ENCODE measurements at regions not wholly inside any gene's neighbourhood (a gene's known extent, or its start where the extent isn't known, plus 50 kb on each side); places are given as distances from the start of the nearest gene placed in this dataset.

DNA sequence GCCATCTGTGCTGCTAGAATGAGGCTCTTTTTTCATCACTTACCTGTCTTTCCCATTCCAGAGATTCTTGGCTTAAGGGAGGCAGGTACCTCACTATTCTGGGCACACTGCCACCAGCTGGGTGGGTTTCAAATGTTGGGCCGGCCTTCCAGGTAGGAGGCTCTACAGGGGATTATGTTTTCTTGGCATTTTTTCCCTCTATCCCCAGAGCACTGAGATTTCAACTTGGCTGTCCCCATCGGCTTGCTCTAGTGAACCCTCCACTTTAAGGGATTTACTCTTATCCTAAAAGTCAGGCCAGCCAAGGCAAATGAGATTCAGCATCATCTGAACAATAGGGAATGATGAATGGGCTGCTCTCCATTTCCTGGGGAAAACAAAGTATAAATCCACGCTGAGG is 710.1 kb upstream of the CELF2 start:
- DNase-seq: no peak

- no peak for DNase-seq
These were observed 707.2 kb upstream of the CELF2 start for GRCh38 chr10:10310498-10310897.

- DNase-seq: no peak
These were observed 705.7 kb upstream of the CELF2 start for GRCh38 chr10:10311966-10312365.

DNA sequence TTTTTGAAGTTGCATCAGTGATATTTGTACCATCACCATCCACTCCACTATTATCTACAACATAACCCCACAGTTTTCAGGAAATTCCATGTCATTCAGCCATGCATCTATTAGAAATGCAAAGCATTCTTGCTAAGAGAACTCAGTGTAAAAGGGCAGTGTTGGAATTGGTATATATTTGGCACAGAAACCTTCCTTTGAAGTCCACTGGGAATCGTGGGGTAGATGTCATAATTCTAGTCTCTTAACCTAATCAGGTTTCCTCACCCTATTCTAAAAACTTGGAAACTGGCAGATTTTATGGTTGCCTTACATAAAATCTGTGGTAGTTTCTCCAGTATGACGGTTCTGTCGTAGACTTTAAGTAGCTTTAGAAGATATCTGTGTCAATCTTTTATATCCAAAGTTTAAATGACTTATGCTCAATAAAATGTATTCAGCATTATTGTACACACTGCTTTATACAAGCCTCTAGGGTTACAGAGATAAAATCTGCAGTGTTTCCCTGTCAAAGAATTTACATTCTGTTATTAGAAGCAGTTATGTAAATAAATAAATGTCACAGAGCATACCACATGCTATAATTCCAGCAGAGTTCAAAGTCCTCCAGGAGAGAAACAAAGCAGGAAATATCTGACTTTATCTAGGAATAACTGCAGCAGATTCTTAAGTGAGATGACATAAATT is 704.4 kb upstream of the CELF2 start:
- DNase-seq: no peak

GRCh38 chr10:10314626-10315025 is 703.0 kb upstream of the CELF2 start:
- DNase-seq: no peak

DNA sequence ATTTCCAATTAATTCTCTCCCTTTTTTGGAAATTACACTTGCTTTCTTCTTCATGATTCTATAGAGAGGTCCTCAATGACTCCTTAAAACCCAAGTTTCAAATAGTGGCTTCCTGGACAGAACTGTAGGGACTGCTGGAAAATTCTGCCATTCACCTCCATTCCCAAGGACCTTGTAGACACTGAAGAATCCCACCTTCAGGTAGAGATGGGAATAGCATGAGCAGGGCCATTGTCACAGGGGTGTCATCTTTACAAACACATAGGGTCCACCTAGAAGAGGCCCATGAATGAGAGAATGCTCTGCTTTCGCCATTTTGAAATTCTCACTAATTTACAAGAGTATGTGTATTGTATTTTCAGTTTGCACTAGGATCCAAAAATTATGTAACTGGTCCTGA is 701.7 kb upstream of the CELF2 start:
- no peak for DNase-seq

- DNase-seq: no peak
These were observed 700.5 kb upstream of the CELF2 start for GRCh38 chr10:10317151-10317550.

- no peak for DNase-seq
These were observed 698.8 kb upstream of the CELF2 start for GRCh38 chr10:10318856-10319255.

DNA sequence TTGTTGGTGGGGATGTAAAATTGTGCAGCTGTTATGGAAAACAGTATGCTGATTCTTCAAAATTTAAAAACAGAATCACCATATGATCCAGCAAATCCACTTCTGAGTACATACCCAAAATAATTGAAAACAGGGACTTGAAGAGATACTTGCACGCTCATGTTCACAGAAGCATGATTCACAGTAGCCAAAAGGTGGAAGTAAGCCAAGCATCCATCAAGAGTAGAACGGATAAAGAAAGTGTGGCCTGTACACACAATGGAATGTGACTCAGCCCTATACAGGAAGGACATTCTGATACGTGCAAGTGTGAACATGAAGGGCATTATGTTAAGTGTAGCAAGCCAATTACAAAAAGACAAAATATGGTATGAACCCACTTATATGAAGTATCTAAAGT is 696.7 kb upstream of the CELF2 start:
- no peak for DNase-seq

GRCh38 chr10:10326116-10326515 is 691.6 kb upstream of the CELF2 start:
- DNase-seq: no peak

- no peak for DNase-seq
These were observed 689.7 kb upstream of the CELF2 start for GRCh38 chr10:10327934-10328333.

- no peak for DNase-seq
These were observed 687.3 kb upstream of the CELF2 start for GRCh38 chr10:10330418-10330817.

DNA sequence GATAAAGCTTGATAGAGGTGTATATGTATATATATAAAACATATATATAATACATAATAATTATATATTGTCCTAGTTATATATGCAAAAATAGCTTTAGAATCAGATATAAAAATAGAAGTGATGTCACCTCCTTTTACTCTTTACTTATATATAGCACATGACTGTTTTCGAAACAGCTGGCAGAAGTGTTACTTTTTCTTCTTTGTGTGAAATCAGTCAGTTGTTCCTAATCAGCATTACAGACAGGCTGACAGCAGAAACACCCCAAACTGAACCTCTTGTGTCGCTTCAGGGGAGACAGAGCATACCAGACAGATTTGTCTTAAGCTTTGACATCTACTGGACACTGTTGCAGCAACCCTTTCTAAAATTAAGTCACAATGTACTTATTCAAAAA is 684.9 kb upstream of the CELF2 start:
- no peak for DNase-seq

- no peak for DNase-seq
These were observed 684.0 kb upstream of the CELF2 start for GRCh38 chr10:10333622-10334021.

GRCh38 chr10:10338339-10338738 is 679.3 kb upstream of the CELF2 start:
- DNase-seq: no peak

- DNase-seq: no peak
These were observed 671.1 kb upstream of the CELF2 start for GRCh38 chr10:10346390-10347150.

GRCh38 chr10:10350050-10350449 is 667.6 kb upstream of the CELF2 start:
- DNase-seq: no peak

GRCh38 chr10:10351451-10351850 is 666.2 kb upstream of the CELF2 start:
- no peak for DNase-seq

DNA sequence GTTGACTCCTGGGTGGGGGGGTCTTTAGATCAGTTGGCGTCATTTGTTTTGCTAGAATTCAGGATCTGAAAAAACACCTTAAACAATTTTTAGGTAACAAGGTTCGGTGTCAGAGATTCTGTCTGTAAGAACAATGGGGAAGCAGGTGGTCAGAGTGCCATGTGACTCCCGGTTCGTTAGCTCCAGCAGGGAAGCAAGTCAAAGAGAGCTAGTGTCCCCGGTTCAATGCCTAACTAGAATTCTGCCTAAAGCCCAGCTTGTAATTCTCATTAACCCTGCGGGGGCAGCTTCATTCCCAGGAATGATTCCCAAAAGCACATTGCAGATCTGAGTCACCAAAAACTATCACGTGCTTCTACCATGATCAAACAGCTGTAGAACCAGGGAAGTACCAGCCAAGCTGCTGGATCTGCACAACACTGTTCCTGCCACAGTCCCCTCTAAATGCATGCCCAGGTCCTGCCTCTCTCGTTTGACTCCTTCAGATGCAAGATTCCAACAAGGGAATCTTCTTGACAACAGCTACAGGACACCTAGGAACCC is 664.3 kb upstream of the CELF2 start:
- no peak for DNase-seq

DNA sequence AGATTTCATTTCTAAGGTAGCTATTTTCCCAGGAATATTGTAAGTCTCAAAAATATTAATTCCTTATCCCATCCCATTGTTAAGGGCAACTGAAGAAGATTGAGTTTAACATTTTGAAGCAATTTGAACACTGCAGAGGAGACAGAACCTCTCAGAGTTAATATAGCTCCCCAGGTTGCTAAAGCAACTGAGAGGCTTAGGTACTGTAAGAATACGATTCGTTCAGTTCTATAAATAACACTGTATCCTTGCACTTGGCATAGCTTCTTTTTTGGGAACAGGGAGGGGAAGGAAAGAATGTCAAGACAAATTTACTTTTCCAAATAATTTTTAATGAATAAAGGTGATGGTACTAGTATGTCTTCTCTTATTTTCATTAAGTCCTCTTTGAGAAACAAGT is 658.4 kb upstream of the CELF2 start:
- DNase-seq: no peak

DNA sequence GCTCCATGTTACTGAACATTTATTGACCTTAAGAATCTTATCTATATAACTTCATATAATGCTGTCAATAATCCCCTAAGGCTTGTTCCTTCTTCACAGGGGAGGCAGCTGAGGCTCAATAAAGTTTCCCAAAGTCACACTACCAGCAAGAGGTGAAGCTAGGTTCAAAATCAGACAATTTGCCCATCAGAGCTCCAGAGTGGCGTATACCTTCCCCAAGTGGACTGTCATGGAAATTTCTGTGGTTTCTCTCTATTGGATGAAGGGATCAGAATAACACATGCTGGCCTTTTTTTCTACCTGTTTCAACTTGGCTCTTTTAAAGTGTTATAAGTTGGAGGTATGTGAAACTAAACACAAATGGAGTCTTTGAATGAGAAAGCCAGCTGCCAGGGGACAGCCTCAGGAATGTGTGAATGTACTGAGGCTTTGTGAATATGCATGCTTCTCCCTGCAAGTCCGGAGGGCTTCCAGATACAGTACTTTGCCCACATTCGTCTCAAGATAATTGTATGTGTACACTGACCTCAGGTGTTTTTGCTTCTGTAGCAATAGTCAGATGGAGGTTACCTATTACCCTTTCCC is 656.3 kb upstream of the CELF2 start:
- no peak for DNase-seq

GRCh38 chr10:10362800-10363199 is 654.9 kb upstream of the CELF2 start:
- no peak for DNase-seq

DNA sequence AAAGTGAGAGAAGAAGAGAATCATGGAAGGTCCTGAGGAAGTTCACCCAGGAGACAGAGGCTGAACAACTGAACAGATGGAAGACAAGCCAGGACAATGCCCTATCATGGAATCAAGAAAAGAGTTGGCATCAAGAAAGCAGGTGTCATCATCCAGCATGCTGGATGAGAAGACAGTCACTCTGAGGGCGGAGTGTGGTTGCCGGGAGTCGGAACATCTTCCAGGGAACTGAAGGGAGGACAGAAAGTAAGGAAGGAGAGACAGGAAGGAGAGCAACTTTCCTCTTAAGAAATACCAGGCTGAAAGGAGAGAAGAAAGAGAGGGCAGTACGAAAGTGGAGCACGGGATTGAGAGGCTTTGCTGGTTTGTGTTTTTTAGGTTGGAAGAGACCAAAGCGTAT is 654.5 kb upstream of the CELF2 start:
- DNase-seq: no peak

- DNase-seq: no peak
These were observed 652.8 kb upstream of the CELF2 start for GRCh38 chr10:10364902-10365301.
